HL-60 (cell line): ENCODE measurements at regions not wholly inside any gene's neighbourhood (a gene's known extent, or its start where the extent isn't known, plus 50 kb on each side); places are given as distances from the start of the nearest gene placed in this dataset.

Experiments
- DNase-seq, 2 experiments: peaks; one replicate each; pipeline ENCODE4 v3.0.0-alpha.2; 2010 to 2020; ENCODE audit warnings: low read depth in 1 of 2, low spot score in 1 of 2
- H3K27ac ChIP-seq: fragments of 250-450 bp; sonication (Bioruptor Pico); replicated peaks from 2 replicates; pipeline ENCODE4 v1.5.1; 2020; ENCODE audit warnings: mild to moderate bottlenecking, moderate library complexity
- H3K27me3 ChIP-seq: fragments of 250-450 bp; sonication (Bioruptor Pico); 2 replicates; pipeline ENCODE4 v1.5.1; 2021; ENCODE audit warnings: mild to moderate bottlenecking, moderate library complexity; ENCODE audit not compliant: insufficient read depth, poor library complexity, severe bottlenecking
- H3K4me3 ChIP-seq: replicated peaks from 2 replicates; pipeline ENCODE4 v1.5.1; 2011; ENCODE audit warnings: mild to moderate bottlenecking, control low read depth, low read length; ENCODE audit not compliant: insufficient read depth
- CTCF ChIP-seq: IDR thresholded peaks from one replicate; pipeline ENCODE4 v1.5.1; 2011; ENCODE audit warnings: low read length, control low read depth, inconsistent platforms; ENCODE audit not compliant: insufficient read depth
- GABPA ChIP-seq: IDR thresholded peaks from 2 replicates; pipeline ENCODE4 v1.6.1; 2012; ENCODE audit warnings: low read depth
- POLR2AphosphoS5 ChIP-seq: IDR thresholded peaks from 2 replicates; pipeline ENCODE4 v1.6.1; 2012; ENCODE audit warnings: low read depth
- REST ChIP-seq: IDR thresholded peaks from 2 replicates; pipeline ENCODE4 v1.6.1; 2012; ENCODE audit warnings: low read depth; ENCODE audit not compliant: insufficient replicate concordance
- SPI1 ChIP-seq: IDR thresholded peaks from 2 replicates; pipeline ENCODE4 v1.6.1; 2012; ENCODE audit warnings: low read depth, mild to moderate bottlenecking, borderline replicate concordance

- no peak overlapping the region for H3K27ac ChIP-seq
- TF ChIP-seq REST, result no peak
- TF ChIP-seq POLR2AphosphoS5, result no peak
- no peak for TF ChIP-seq SPI1
- no peak for TF ChIP-seq CTCF
- TF ChIP-seq GABPA, result no peak
- H3K27me3 ChIP-seq, result no peaks in the 10 kb centered on the region
- DNase-seq, result no peak
- H3K4me3 ChIP-seq, result no peak overlapping the region
Measured at GRCh38 chr3:1015826-1016225, 77.0 kb upstream of the CNTN6 start.

GRCh38 chr3:1017870-1018269 is 75.0 kb upstream of the CNTN6 start:
- no peak overlapping the region for H3K27ac ChIP-seq
- H3K27me3 ChIP-seq, result no peaks in the 10 kb centered on the region
- no peak overlapping the region for H3K4me3 ChIP-seq
- no peak for DNase-seq
- TF ChIP-seq REST (no peak), GABPA (no peak)

GRCh38 chr3:1019157-1019556 is 73.7 kb upstream of the CNTN6 start:
- no peaks in the 10 kb centered on the region for H3K27me3 ChIP-seq
- no peak overlapping the region for H3K4me3 ChIP-seq
- TF ChIP-seq CTCF (no peak), REST (no peak)
- DNase-seq, result no peak
- no peak overlapping the region for H3K27ac ChIP-seq

GRCh38 chr3:1026395-1026794 is 66.4 kb upstream of the CNTN6 start:
- TF ChIP-seq GABPA, result no peak
- TF ChIP-seq CTCF, result no peak
- TF ChIP-seq POLR2AphosphoS5, result no peak
- TF ChIP-seq REST, result no peak
- TF ChIP-seq SPI1, result no peak
- DNase-seq, result no peak
- H3K27ac ChIP-seq, result no peak overlapping the region

More at GRCh38 chr3:1026395-1026794, 66.4 kb upstream of the CNTN6 start:
- H3K4me3 ChIP-seq, result no peak overlapping the region
- no peaks in the 10 kb centered on the region for H3K27me3 ChIP-seq
